ENCODE measurements at regions not wholly inside any gene's neighbourhood (a gene's known extent, or its start where the extent isn't known, plus 50 kb on each side); places are given as distances from the start of the nearest gene placed in this dataset.

DNA sequence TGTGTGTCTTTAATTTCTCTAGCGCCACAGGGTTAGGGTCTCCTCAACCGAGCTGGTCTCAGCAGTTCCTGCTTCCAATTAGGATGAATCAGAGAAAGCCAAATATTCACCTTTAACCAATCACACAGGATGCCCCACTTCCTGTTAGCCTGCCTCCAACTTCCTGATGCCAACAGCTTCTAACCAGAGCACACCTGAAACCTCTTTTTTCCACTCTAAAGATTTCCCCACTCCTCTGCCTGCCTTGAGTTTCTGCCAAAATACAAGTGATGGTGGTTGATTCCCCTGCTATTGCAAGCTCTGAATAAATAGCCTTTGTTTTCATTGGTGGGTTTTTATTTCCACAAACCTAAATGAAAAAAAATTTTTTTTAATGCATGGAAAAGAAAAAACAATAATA, 144.7 kb upstream of the UST start:
- no peaks in the 10 kb centered on the region for H3K9me3 ChIP-seq (ENCODE audit: control insufficient read depth in 1 of 2, insufficient read depth in 1 of 2, low read depth in 1 of 2, low read length in 2 of 2)
- no peak overlapping the region for H3K4me2 ChIP-seq (ENCODE audit: low read length)
- CTCF ChIA-PET = no interaction called here
- DNase-seq (ENCODE audit: low read depth, low spot score) (no peak), ATAC-seq (no peak)
- RAD21 ChIA-PET (ENCODE audit: low non-redundant PET in 1 of 2, low total read pairs in 2 of 2, uncharacterized antibody in 2 of 2, unreplicated experiment in 2 of 2) = no interaction called here
- POLR2A ChIA-PET = no interaction called here
- H3K9ac ChIP-seq (ENCODE audit: low read length) = no peak overlapping the region
- H2AFZ ChIP-seq (ENCODE audit: low read depth, low read length, poor library complexity, severe bottlenecking) = no peak overlapping the region
- TF ChIP-seq POLR2AphosphoS5 (IDR thresholded peaks at IDR 0.05; ENCODE audit: low read depth, low read length) (no peak), ELF1 (IDR thresholded peaks at IDR 0.05; ENCODE audit: borderline replicate concordance, low read depth) (no peak), EGR1 (IDR thresholded peaks at IDR 0.05; ENCODE audit: low read depth) (no peak), CBX3 (IDR thresholded peaks at IDR 0.05; ENCODE audit: low read depth) (no peak), POLR2A (IDR thresholded peaks at IDR 0.05; ENCODE audit: borderline replicate concordance, extremely low read depth, insufficient read depth, insufficient read length) (no peak), CEBPB (IDR thresholded peaks at IDR 0.05; ENCODE audit: low read depth) (no peak), SRF (IDR thresholded peaks at IDR 0.05; ENCODE audit: low read depth) (no peak)
- TF ChIP-seq, protein P1, sequence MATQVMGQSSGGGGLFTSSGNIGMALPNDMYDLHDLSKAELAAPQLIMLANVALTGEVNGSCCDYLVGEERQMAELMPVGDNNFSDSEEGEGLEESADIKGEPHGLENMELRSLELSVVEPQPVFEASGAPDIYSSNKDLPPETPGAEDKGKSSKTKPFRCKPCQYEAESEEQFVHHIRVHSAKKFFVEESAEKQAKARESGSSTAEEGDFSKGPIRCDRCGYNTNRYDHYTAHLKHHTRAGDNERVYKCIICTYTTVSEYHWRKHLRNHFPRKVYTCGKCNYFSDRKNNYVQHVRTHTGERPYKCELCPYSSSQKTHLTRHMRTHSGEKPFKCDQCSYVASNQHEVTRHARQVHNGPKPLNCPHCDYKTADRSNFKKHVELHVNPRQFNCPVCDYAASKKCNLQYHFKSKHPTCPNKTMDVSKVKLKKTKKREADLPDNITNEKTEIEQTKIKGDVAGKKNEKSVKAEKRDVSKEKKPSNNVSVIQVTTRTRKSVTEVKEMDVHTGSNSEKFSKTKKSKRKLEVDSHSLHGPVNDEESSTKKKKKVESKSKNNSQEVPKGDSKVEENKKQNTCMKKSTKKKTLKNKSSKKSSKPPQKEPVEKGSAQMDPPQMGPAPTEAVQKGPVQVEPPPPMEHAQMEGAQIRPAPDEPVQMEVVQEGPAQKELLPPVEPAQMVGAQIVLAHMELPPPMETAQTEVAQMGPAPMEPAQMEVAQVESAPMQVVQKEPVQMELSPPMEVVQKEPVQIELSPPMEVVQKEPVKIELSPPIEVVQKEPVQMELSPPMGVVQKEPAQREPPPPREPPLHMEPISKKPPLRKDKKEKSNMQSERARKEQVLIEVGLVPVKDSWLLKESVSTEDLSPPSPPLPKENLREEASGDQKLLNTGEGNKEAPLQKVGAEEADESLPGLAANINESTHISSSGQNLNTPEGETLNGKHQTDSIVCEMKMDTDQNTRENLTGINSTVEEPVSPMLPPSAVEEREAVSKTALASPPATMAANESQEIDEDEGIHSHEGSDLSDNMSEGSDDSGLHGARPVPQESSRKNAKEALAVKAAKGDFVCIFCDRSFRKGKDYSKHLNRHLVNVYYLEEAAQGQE (IDR thresholded peaks at IDR 0.05; ENCODE audit: low read depth) = no peak
- TF ChIP-seq, protein P2, sequence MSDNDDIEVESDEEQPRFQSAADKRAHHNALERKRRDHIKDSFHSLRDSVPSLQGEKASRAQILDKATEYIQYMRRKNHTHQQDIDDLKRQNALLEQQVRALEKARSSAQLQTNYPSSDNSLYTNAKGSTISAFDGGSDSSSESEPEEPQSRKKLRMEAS (IDR thresholded peaks at IDR 0.05) = no peak
- H3K4me1 ChIP-seq (ENCODE audit: control insufficient read depth in 1 of 2, insufficient read depth in 2 of 2, low read length in 2 of 2) = no peaks in the 10 kb centered on the region
- no TSS peak for BruUV-seq (replicated peaks)
- H3K27me3 ChIP-seq (ENCODE audit: insufficient read depth, low read length) = peaks cover 4% of the 10 kb centered on the region; the same call in 1 of the 2 replicates
- H3K4me3 ChIP-seq (replicated peaks in 1 of 2; ENCODE audit: low read depth in 1 of 2, low read length in 2 of 2) = no peak overlapping the region
- no peaks in the 10 kb centered on the region for H3K79me2 ChIP-seq (ENCODE audit: insufficient read depth, low read length)
- H4K20me1 ChIP-seq (ENCODE audit: insufficient read depth) = no peaks in the 10 kb centered on the region
- no peak overlapping the region for H3K27ac ChIP-seq (ENCODE audit: low read depth, low read length)
- H3K36me3 ChIP-seq (ENCODE audit: control insufficient read depth in 1 of 2, insufficient read depth in 2 of 2, low read length in 2 of 2) = no peaks in the 10 kb centered on the region
- intact Hi-C loops (cut with micrococcal nuclease) = no loop called here
- H3K9me2 ChIP-seq (ENCODE audit: insufficient read depth) = no peaks in the 10 kb centered on the region
